RWPE1 (cell line): ENCODE measurements at regions not wholly inside any gene's neighbourhood (a gene's known extent, or its start where the extent isn't known, plus 50 kb on each side); places are given as distances from the start of the nearest gene placed in this dataset.

ENCODE experiments used
- CTCF ChIA-PET: fragments of 350-600 bp; sonication (Branson Sonifier 250); formaldehyde crosslinking; extraction: SDS; loops from one replicate; lab custom pipeline; 2021; lab: Yijun Ruan, JAX
- POLR2A ChIA-PET: fragments of 400-600 bp; formaldehyde crosslinking; extraction: SDS; loops from one replicate; lab custom pipeline; 2020; ENCODE audit warnings: antibody characterized with exemption; ENCODE audit not compliant: low non-redundant PET; lab: Yijun Ruan, JAX
- DNase-seq: peaks from one replicate; pipeline ENCODE4 v3.0.0; 2012; ENCODE audit warnings: low spot score
- H3K27ac ChIP-seq: fragments of 450-650 bp; 2 replicates; pipeline ENCODE4 v1.5.1; 2017
- TF ChIP-seq, protein P1 (sequence below): fragments of 450-650 bp; conservative IDR thresholded peaks from 2 replicates; pipeline ENCODE4 v1.5.1; 2017; ENCODE audit warnings: low read depth, mild to moderate bottlenecking

DNA sequence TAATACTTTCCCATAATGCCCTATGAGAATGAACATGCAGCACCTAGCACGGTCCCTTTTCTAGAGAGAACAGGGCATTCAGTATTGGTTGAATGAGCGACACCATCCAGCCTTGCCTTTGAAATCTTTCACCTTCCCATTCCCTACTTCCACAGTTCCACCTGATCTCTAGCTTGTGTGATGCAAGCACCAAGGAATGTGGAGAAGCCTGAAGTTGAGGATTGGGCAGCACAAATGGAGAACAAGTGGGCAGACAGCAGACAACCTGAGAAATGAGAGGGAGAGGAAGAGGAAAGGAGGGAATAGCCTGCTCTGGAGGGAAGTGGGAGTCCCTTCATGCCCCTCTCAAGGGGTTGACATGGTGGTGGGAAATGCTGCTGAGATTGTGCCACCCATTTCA lies 365.1 kb upstream of the CXorf51A start:
- POLR2A ChIA-PET, result no interaction called here
- TF ChIP-seq, protein P1, sequence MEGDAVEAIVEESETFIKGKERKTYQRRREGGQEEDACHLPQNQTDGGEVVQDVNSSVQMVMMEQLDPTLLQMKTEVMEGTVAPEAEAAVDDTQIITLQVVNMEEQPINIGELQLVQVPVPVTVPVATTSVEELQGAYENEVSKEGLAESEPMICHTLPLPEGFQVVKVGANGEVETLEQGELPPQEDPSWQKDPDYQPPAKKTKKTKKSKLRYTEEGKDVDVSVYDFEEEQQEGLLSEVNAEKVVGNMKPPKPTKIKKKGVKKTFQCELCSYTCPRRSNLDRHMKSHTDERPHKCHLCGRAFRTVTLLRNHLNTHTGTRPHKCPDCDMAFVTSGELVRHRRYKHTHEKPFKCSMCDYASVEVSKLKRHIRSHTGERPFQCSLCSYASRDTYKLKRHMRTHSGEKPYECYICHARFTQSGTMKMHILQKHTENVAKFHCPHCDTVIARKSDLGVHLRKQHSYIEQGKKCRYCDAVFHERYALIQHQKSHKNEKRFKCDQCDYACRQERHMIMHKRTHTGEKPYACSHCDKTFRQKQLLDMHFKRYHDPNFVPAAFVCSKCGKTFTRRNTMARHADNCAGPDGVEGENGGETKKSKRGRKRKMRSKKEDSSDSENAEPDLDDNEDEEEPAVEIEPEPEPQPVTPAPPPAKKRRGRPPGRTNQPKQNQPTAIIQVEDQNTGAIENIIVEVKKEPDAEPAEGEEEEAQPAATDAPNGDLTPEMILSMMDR, result no peak
- no peak overlapping the region for H3K27ac ChIP-seq
- CTCF ChIA-PET, result no interaction called here
- DNase-seq, result no peak

- POLR2A ChIA-PET, result no interaction called here
- CTCF ChIA-PET, result no interaction called here
- TF ChIP-seq, protein P1, result no peak
- no peak overlapping the region for H3K27ac ChIP-seq
- DNase-seq, result no peak
Observed at GRCh38 chrX:147174591-147174990, 360.0 kb upstream of the CXorf51A start.

DNA sequence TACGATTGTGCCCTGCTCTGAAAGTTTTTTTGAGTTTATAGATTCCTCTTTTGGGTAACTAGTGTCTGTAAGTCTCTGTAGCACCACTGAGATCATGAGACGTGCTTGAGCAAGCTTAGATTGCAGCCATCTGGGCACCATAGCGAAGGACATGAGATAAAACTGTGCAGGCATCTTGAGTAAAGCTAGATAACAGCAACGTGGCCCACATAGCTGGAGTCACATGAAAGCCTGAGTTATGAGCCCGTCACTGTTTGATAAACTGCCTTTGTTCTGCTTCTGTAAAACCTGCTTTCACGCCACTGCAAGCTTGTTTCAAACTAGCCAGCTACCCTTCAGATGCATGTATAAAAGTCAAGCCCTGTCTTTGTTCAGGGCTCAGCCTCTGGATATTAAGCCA lies 359.1 kb upstream of the CXorf51A start:
- CTCF ChIA-PET, result no interaction called here

GRCh38 chrX:147170993-147171392 lies 356.4 kb upstream of the CXorf51A start:
- H3K27ac ChIP-seq, result no peak overlapping the region
- no peak for DNase-seq
- ChIA-PET POLR2A (no interaction called here), CTCF (no interaction called here)
- TF ChIP-seq, protein P1, result no peak

More for the DNA sequence above, 359.1 kb upstream of the CXorf51A start:
- no peak overlapping the region for H3K27ac ChIP-seq
- no peak for DNase-seq
- TF ChIP-seq, protein P1, result no peak
- POLR2A ChIA-PET, result no interaction called here
